Globus pallidus (tissue), 1 donor: ENCODE measurements at regions not wholly inside any gene's neighbourhood (a gene's known extent, or its start where the extent isn't known, plus 50 kb on each side); places are given as distances from the start of the nearest gene placed in this dataset.
A peak's percentile ranks its signal among the peaks of the same experiment; 100 is the strongest.
"Not testable (repeated sequence)": the region's sequence is repeated elsewhere in the genome, so short reads cannot be mapped to it uniquely, and the experiment has no call there.

ENCODE experiments used
- DNase-seq: peaks from one replicate; pipeline ENCODE4 v3.0.0-alpha.2; 2015; ENCODE audit warnings: low spot score

GRCh38 chr11:96779030-96779429, 389.2 kb downstream of the JRKL start:
- no peak for DNase-seq

DNA sequence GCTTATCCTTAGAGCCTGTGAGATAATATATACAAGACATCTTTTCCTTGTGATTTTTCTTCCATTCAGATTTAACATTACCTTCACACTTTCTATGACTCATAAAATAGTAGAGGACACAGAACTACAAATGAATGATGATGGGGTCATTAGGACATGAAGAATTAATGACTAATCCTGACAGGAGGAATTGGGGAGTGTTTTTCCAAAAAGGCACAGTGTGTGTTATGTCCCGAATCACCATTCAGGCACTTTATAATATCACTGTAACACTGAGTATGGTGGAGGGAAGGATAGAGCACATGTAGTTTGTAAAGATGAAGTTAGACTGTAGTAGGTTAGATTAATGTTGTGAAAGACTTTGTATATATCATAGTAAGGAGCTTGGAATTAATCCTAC, 391.3 kb downstream of the JRKL start:
- DNase-seq = no peak

DNA sequence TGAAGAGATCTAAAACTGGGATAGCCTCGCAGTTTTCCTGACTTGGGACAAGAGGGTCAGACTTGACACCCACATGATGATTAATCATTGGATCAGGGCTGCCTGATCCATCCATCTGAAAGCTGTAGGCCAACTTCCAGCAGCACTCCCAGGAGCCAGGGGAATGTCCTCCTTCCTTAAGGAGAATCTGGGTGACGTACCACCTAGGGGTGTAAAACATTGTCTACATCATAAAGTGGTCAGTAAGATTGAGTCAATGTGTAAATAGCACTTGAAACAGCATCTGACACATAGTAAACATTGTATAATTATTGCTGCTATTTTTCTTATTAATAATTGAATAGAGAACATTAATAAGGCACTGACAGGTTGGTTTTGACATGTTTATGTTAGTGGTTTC, 392.8 kb downstream of the JRKL start:
- no peak for DNase-seq

DNA sequence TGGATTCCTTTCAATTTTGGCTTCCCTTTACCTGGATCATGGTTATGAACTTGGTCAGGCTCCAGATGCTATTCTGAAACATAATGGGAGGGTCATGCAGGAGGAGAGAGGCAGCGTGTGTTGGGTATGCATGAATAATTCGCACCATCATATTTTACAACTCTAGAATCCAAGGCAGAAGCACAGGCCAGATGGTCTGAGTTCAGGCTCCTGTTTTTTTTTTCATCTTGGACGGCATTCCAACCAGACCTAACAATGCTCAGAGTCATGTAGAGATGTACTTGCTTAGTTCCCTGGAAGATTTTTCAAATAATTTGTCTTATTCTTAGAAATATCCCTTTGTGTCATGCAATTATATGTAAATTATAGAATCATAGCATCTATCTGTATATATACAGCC, 393.5 kb downstream of the JRKL start:
- no peak for DNase-seq

- no peak for DNase-seq
Observed at GRCh38 chr11:96785073-96785472, 395.3 kb downstream of the JRKL start.

DNA sequence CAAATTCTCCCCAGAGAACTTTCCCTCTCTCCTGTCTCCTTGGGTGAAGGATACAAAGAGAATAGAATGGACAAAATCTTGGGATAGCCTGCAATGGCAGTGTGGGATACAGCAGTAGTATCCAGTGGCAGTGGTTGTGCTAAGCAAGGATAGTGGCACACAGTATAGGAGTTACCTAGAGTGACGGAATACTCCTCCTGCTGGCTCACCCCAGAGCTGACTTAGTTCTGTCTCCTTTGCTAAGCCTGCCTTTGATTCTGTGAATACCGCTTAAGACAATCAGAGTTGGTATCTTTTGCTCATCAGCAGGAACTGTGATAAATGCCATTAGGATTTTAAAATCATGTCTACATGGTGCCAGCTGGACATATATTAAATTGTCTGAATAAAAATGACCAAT, 404.3 kb downstream of the JRKL start:
- no peak for DNase-seq

DNA sequence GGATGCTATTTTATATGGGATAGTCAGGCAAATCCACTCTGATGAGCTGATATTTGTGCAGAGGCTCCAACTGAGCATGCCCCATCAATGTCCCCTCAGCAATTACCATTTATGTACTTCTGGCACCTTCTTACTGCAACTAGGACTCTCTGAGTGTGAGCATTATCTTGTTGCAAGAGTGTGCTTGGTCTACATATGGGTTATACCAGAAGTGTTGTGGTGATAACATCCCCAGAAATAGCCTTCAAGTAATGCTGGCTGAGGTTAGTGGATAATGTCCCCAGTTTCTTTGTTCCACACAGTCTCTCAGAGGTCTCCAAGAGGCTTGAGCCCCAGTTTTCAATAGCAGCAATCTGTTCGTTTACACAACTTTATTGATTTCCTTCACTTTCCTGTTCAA, 408.6 kb downstream of the JRKL start:
- DNase-seq = no peak

DNA sequence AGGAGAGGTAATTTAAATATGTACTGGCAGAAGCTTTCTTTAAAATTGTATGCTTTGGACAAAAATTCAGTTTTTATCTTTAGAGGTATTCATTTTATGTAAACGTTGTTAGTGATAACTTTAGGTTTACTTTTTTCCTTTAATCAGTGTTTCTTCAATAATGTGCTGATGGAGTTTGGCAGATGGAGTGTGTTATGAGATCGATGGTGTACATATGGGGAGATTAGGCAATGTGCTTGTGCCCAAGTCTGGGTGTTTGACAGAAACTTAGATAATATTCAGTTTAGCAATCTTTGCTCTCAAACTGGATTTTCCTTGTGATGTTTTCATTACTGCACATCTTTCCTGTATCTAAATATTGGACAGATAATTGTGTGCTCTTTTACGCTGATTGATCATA, 425.4 kb downstream of the JRKL start:
- DNase-seq = no peak

- no peak for DNase-seq
Observed at GRCh38 chr11:96817482-96818399, 427.9 kb downstream of the JRKL start.

DNA sequence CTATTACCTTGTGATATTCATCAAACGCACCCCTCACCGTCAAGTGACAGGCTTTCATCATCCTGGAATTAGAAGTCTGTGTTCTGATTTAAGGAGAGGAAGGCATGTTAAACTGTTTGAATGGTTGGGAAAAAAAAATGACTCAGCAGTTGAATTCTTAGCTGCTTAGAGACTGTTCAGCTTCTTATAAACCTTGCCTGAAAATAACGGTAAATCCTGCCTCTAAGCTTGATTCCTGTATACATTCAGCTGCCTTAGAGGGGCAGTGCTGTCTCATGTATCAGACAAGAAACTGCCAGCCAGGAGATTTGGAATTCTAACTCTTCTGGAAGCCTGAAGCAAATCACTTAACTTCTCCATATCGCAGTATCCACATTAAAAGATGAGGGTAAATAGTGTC, 437.4 kb downstream of the JRKL start:
- DNase-seq = peak; percentile 2

DNA sequence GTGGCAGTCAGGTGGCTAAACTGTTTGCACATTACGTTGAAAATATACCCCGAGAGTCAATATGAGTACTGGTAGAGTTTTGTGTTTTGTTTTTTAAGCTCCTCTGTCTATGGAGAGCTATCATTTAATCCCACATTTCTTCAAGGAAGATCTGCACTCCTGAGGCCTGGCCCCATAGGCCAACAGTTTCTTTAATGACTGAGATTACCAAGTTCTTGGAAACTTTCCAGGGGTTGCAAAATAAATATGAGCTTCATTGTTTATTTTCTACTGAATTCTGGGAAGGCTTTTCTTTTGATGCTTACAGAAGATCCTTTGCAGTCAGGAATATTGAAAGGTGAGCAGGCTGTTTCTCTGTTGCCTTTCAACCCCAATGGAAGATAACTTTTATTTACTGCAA, 452.0 kb downstream of the JRKL start:
- no peak for DNase-seq

DNA sequence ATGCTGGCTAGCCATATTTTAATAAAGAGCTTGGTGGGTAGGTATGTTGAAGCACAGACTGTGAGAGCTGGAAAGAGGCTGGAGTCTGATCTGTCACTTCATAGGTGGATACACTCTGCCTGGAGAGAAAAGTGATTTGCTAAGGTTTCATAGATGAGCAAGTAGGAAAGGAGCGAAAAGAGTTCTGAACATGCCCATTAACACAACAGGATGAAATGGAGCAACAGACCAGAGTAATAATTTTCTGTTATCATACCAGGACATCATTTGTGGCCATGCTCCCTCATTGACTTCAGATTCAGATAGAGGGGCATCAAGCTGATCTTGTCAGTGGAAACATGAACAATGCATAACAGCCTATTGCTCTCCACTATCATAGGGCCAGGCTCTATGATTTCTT, 452.9 kb downstream of the JRKL start:
- no peak for DNase-seq

GRCh38 chr11:96854425-96854824, 464.6 kb downstream of the JRKL start:
- DNase-seq = no peak

DNA sequence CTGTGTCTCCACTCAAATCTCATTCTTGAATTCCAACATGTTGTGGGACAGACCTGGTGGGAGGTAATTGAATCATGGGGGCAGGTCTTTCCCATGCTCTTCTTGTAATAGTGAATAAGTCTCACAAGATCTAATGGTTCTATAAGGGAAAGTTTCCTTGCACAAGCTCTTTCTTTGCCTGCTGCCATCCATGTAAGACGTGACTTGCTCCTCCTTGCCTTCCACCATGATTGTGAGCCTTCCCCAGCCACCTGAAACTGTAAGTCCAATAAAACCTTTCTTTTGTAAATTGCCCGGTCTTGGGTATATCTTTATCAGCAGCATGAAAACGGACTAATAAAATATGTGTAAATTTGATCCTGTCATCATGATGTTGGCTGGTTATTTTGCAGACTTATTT, 471.9 kb downstream of the JRKL start:
- DNase-seq = not testable (repeated sequence)

DNA sequence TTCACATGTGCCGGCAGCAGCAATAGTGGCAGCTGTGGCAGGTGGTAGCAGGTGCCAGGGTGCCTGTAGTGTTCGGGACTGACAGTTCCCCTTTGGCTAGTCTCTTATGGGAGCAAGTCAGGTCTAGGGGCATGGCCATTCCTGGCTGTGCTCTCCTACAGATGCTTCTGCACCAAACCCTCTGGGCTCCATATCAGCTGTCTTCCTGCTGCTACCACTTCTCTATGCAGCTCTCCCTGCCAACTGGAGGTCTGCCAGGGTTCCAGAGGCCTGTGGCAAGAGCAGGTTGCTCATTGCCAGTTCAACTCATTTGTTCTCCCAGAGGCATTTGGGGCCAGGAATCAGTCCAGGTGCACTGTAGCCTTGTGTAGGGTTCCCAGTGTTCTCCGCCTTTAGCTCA, 473.7 kb downstream of the JRKL start:
- DNase-seq = no peak

DNA sequence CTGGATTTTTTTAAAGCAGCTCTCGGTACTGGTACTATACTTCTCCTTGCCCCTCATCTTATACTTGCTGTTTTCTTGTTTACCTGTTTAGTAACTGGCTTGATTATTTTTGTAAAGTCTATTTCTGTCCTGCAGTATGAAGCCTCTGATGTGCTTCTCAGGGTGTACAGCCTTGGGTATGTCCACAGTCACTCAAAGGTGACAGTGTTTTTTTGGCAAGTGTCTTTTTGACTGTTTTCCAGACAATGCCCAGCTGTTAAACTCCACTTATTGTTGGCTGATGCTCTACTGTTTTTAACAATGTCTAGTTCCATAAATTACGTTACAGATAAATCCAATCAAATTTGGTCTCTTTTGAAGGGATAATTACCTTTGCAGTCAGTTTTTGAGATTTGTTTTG, 475.2 kb downstream of the JRKL start:
- DNase-seq = no peak

DNA sequence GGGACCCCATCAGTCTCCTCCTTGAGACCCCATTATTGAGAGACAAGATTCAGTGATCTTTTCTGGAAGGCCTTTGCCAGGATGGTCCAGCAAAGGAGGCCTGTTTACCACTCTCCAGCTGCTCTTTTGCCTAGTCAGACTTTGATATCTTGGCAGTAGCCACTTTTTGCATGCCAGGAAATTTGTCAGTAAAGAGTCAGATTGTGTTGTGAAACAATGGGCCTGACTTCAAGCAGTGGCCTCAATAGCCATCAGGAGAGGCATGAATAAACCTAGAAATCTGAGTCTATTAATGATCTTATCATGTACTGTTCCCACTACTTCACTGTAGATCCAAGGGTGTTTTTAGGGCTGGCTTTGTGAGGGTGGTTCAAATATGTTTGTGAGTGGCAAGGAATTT, 479.4 kb downstream of the JRKL start:
- DNase-seq = no peak

DNA sequence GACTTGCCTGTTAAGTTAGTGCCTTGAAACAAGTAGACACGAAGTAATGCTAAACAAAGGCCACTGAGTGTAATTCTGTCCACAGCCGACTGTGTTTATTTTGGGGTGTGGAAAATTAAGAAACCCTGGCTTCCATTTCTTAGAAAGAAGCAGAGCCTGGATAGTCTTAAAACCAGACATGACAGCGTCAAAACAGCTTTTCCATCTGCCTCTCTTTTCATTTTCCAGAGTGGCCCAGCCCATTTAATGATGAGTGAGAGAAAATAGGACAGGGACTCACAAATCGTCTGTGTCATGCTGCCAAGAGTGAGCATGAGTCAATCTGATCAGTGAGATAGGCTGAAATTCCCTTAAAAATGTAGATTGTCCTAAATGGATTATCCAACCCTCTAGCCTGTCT, 485.9 kb downstream of the JRKL start:
- DNase-seq = no peak

DNA sequence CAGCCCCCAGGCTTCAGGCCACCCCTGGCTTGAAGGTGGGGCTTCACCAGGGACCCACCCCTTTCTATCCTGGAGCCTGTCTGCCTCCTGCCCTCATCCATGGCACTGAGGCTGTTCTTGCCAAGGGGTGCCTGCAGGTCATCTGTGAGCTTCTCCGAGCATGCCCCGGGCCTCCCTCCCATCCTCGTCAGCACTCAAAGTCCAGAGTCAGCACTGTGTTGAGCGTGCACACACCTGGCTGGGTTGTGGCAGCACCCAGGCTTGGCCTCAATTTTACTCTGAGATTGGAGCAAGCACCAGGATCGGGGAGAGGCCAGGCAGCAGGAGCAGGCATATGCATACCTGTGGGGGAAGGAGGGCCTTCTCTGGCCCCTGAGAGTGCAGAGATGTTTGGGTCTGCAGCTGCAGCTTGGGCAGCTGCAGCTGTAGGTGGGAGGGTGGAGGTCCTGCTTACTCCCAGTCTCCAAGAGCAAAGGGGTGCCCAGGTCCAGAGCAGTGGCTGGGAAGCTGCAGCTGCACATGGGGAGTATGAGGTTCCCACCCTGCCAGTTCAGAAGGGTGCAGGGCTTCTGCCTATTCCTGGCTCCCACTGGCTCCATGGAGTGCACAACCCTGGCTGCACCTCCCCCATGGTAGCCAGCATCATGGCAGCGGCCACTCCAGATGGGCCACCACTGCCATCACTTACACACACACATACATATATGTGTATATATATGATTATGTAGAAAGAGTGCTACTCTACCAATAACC, 488.7 kb downstream of the JRKL start:
- no peak for DNase-seq

DNA sequence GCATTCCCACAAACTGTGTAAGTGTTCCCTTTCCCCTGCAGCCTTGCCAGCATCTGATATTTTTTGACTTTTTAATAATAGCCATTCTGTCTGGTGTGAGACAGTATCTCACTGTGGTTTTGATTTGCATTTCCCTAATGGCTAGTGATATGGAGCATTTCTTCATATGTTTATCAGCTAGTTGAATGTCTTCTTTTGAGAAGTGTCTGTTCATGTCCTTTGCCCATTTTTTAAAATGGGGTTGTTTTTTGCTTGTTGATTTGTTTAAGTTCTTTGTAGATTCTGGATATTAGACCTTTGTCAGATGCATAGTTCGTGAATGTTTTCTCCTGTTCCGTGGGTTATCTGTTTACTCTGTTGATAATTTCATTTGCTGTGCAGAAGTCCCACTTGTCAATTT, 492.8 kb downstream of the JRKL start:
- not testable (repeated sequence) for DNase-seq

GRCh38 chr11:96885405-96885804, 495.6 kb downstream of the JRKL start:
- no peak for DNase-seq

GRCh38 chr11:96885912-96886311, 496.1 kb downstream of the JRKL start:
- no peak for DNase-seq

DNA sequence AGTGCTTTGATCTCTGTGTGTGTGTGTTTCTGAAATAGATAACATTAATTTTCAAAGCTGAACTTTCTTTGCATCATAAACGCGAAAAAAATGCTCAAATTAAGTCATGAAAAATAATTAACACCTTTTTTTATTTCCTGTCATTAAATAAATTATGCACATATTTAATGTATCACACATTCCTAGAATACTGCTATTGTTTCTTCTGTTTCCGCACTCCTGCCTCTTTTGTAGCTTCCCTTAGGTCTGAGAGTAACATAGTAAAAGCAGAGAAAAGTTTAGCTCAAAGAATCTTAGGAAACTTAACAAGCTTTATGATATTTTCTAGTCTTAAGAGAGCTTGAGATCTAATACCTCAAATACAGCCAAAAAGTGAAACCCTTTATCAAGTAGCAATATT, 504.2 kb downstream of the JRKL start:
- DNase-seq = no peak
